ENCODE measurements at regions not wholly inside any gene's neighbourhood (a gene's known extent, or its start where the extent isn't known, plus 50 kb on each side); places are given as distances from the start of the nearest gene placed in this dataset.

- intact Hi-C loops (cut with DNase I), result no loop called here
- Histone ChIP-seq H3K27me3 (replicated peaks; ENCODE audit: insufficient read depth) (no peaks in the 10 kb centered on the region), H3K4me3 (no peak overlapping the region), H3K36me3 (no peaks in the 10 kb centered on the region), H3K27ac (peak overlapping the region; percentile 18 to 24), H3K4me1 (replicated peaks) (peaks cover 5% of the 10 kb centered on the region), H3K9me3 (no peaks in the 10 kb centered on the region)
- 46% methylated on average over 3 of the region's 3 CpGs for WGBS
- TF ChIP-seq POLR2A (IDR thresholded peaks at IDR 0.05), result no peak
- TF ChIP-seq POLR2AphosphoS5 (IDR thresholded peaks at IDR 0.05), result peak; percentile 75
- peak; percentile 31 for DNase-seq (ENCODE audit: low spot score)
These were observed 81.3 kb downstream of the CDC42EP3 start for GRCh38 chr2:37590119-37590571.

Small RNAs in the stretch of these regions (small RNA-seq; reads per million reads assigned to genes)
- gene RNU6-1116P, result 0 reads per million in 2 donors
